PC-3 (cell line): ENCODE measurements at regions not wholly inside any gene's neighbourhood (a gene's known extent, or its start where the extent isn't known, plus 50 kb on each side); places are given as distances from the start of the nearest gene placed in this dataset.

Experiments used
- ATAC-seq: fragments of 200-7000 bp; cut with Tn5 transposase; 2 replicates; pipeline ENCODE4 v1.9.1; 2020; ENCODE audit warnings: mild to moderate bottlenecking, moderate library complexity
- BruUV-seq: library from RNA; stranded (reverse); fragments of 400-500 nt; replicated peaks from 2 replicates; lab custom pipeline; 2021; lab: Mats Ljungman, UMichigan
- CTCF ChIA-PET: fragments of 300-600 bp; sonication (Branson Sonifier 250); formaldehyde crosslinking; loops from one replicate; lab custom pipeline; 2022; ENCODE audit warnings: antibody characterized with exemption; lab: Charles Lee
- POLR2A ChIA-PET: fragments of 300-600 bp; sonication (Branson Sonifier 250); formaldehyde crosslinking; loops from one replicate; lab custom pipeline; 2022; ENCODE audit warnings: antibody characterized with exemption; ENCODE audit not compliant: unreplicated experiment; lab: Charles Lee
- DNase-seq: peaks from one replicate; pipeline ENCODE4 v3.0.0-alpha.2; 2015
- H2AFZ ChIP-seq: fragments of 300-600 bp; sonication (generic); 2 replicates; pipeline ENCODE4 v1.6.0; 2016; ENCODE audit warnings: antibody characterized with exemption, low read length
- H3F3A ChIP-seq: fragments of 300-600 bp; sonication (generic); one replicate; pipeline ENCODE4 v1.6.0; 2017; ENCODE audit warnings: antibody characterized with exemption, low read length, control low read depth, mild to moderate bottlenecking; ENCODE audit not compliant: unreplicated experiment
- H3K27ac ChIP-seq: fragments of 300-600 bp; sonication (generic); 2 replicates; pipeline ENCODE4 v1.5.1; 2016; ENCODE audit warnings: mild to moderate bottlenecking, low read length
- H3K27me3 ChIP-seq: fragments of 300-600 bp; sonication (generic); 2 replicates; pipeline ENCODE4 v1.6.1; 2016; ENCODE audit warnings: low read length, mixed read lengths
- H3K36me3 ChIP-seq: fragments of 300-600 bp; sonication (generic); 2 replicates; pipeline ENCODE4 v1.6.1; 2016; ENCODE audit warnings: low read depth, mixed run types, low read length, mixed read lengths
- H3K4me1 ChIP-seq: fragments of 300-600 bp; sonication (generic); 2 replicates; pipeline ENCODE4 v1.5.1; 2016; ENCODE audit warnings: low read length; ENCODE audit not compliant: insufficient read depth
- H3K4me2 ChIP-seq: fragments of 300-600 bp; sonication (generic); 2 replicates; pipeline ENCODE4 v1.6.0; 2016; ENCODE audit warnings: low read length
- H3K4me3 ChIP-seq: fragments of 300-600 bp; sonication (generic); 2 replicates; pipeline ENCODE4 v1.5.1; 2016; ENCODE audit warnings: mild to moderate bottlenecking, low read length, mixed read lengths
- H3K79me2 ChIP-seq: fragments of 300-600 bp; sonication (generic); 2 replicates; pipeline ENCODE4 v1.6.1; 2017; ENCODE audit warnings: low read length, mixed read lengths
- H3K9ac ChIP-seq: fragments of 300-600 bp; sonication (generic); 2 replicates; pipeline ENCODE4 v1.6.0; 2016; ENCODE audit warnings: mild to moderate bottlenecking, low read length
- H3K9me2 ChIP-seq: fragments of 300-600 bp; sonication (generic); replicated peaks from 2 replicates; pipeline ENCODE4 v1.6.1; 2016; ENCODE audit warnings: mixed run types, low read length, mixed read lengths
- H3K9me3 ChIP-seq: fragments of 300-600 bp; sonication (generic); 2 replicates; pipeline ENCODE4 v1.6.1; 2016; ENCODE audit warnings: low read length, mixed read lengths
- H4K20me1 ChIP-seq: fragments of 300-600 bp; sonication (generic); 2 replicates; pipeline ENCODE4 v1.6.1; 2016; ENCODE audit warnings: low read length, mixed read lengths
- EZH2 ChIP-seq: fragments of 300-600 bp; sonication (generic); IDR thresholded peaks from one replicate; pipeline ENCODE4 v1.6.1; 2017; ENCODE audit warnings: antibody characterized with exemption, mild to moderate bottlenecking, low read length; ENCODE audit not compliant: unreplicated experiment
- EZH2phosphoT487 ChIP-seq: fragments of 300-600 bp; sonication (generic); IDR thresholded peaks from 2 replicates; pipeline ENCODE4 v1.6.1; 2018; ENCODE audit warnings: mild to moderate bottlenecking, antibody characterized with exemption, low read length, borderline replicate concordance
- intact Hi-C: fragments of 100-400 bp; cut with micrococcal nuclease; formaldehyde crosslinking; loops from 2 replicates; pipeline ENCODE4 v1.9.0; 2023
- TF ChIP-seq, protein P1 (sequence below): fragments of 300-600 bp; sonication (generic); conservative IDR thresholded peaks from 2 replicates; pipeline ENCODE4 v1.5.1; 2017; ENCODE audit warnings: antibody characterized with exemption, low read depth, mild to moderate bottlenecking, low read length

DNA sequence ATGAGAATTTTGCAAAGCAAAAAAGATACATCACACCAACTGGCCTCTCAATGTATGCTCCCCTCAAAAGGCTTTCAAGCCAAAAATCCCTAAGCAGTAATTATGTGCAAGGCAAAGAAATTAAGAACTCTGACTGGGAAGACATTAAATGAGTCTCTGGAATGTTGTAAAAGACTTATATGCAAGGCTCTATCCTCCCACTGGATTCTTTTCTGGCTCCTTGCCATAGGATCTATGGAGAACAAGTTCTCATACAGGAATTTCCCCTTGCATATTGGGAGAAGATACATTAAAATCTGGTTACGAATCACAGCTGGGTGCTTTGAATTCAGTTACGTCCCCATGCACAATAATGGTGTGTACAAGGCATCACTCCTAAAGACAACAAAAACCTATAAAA lies 73.4 kb upstream of the ATL2 start:
- Histone ChIP-seq H3K4me2 (no peak overlapping the region), H3K27me3 (no peaks in the 10 kb centered on the region), H3K79me2 (no peaks in the 10 kb centered on the region), H2AFZ (no peak overlapping the region), H3F3A (no peaks in the 10 kb centered on the region), H3K36me3 (no peaks in the 10 kb centered on the region), H3K4me1 (peaks cover 12% of the 10 kb centered on the region; the same call in 1 of the 2 replicates), H3K4me3 (no peak overlapping the region), H3K9me2 (no peaks in the 10 kb centered on the region), H3K27ac (no peak overlapping the region), H3K9ac (no peak overlapping the region), H3K9me3 (no peaks in the 10 kb centered on the region), H4K20me1 (no peaks in the 10 kb centered on the region)
- ChIA-PET POLR2A (no interaction called here), CTCF (no interaction called here)
- DNase-seq (no peak), ATAC-seq (no peak)
- no TSS peak for BruUV-seq
- TF ChIP-seq, protein P1, sequence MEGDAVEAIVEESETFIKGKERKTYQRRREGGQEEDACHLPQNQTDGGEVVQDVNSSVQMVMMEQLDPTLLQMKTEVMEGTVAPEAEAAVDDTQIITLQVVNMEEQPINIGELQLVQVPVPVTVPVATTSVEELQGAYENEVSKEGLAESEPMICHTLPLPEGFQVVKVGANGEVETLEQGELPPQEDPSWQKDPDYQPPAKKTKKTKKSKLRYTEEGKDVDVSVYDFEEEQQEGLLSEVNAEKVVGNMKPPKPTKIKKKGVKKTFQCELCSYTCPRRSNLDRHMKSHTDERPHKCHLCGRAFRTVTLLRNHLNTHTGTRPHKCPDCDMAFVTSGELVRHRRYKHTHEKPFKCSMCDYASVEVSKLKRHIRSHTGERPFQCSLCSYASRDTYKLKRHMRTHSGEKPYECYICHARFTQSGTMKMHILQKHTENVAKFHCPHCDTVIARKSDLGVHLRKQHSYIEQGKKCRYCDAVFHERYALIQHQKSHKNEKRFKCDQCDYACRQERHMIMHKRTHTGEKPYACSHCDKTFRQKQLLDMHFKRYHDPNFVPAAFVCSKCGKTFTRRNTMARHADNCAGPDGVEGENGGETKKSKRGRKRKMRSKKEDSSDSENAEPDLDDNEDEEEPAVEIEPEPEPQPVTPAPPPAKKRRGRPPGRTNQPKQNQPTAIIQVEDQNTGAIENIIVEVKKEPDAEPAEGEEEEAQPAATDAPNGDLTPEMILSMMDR, result no peak
- TF ChIP-seq EZH2 (no peak), EZH2phosphoT487 (no peak)
- intact Hi-C loops, result no loop called here

DNA sequence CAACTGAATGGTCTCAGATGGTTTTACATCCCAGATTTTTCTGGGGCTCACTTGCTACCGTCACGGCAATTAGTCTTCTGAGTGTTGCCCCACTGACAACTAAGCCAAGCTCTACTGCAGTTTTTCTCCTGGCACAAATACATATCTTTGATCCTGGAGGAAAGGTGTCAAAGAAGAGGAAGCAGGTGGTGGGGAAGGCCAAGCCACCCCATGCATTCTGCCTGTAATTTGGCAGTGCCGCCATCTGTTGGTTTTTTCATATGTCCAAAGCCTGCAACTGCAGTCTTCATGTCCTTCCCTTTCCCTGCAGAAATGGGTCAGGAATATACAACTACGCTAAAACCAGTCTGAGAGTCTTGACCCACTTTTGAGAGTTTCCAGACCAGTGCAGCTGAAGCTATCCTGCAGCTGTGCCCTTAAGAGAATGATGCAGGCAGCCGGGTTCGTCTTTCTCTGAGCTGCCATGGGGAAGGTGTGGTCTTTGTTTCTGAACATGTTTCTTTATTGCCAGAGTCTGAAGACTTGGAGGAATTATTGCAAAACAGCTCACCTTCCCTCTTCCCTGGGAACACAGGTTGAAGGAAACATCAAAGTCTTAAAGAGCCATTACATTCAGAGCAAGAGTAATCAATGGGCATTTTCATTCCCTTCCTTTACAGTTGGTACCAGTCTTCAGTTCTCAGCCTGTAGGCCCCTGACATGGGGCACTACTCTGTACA lies 71.8 kb upstream of the ATL2 start:
- Histone ChIP-seq H3K4me3 (no peak overlapping the region), H3K9me2 (no peaks in the 10 kb centered on the region), H3F3A (no peaks in the 10 kb centered on the region), H3K79me2 (no peaks in the 10 kb centered on the region), H2AFZ (no peak overlapping the region), H3K9ac (no peak overlapping the region), H3K36me3 (no peaks in the 10 kb centered on the region), H3K4me1 (peaks cover 10% of the 10 kb centered on the region), H3K9me3 (no peaks in the 10 kb centered on the region), H4K20me1 (no peaks in the 10 kb centered on the region), H3K27ac (no peak overlapping the region), H3K4me2 (no peak overlapping the region), H3K27me3 (no peaks in the 10 kb centered on the region)
- ATAC-seq, result no peak
- intact Hi-C loops, result no loop called here
- CTCF ChIA-PET, result interaction anchor here (0.6 kb wide), 1 partner anchor 79 kb away, joined by 5 read pairs; no protein-coding TSS in a partner anchor
- no TSS peak for BruUV-seq
- POLR2A ChIA-PET, result interaction anchor here (0.6 kb wide), 1 partner anchor 318 kb away, joined by 7 read pairs; no protein-coding TSS in a partner anchor
- no peak for TF ChIP-seq EZH2phosphoT487
- TF ChIP-seq, protein P1, result no peak
- TF ChIP-seq EZH2, result no peak
- no peak for DNase-seq
